HCT116 (cell line): ENCODE measurements at regions not wholly inside any gene's neighbourhood (a gene's known extent, or its start where the extent isn't known, plus 50 kb on each side); places are given as distances from the start of the nearest gene placed in this dataset.

Source experiments
- ATAC-seq: fragments of 200-7000 bp; cut with Tn5 transposase; 2 replicates; pipeline ENCODE4 v1.9.1; 2020; ENCODE audit warnings: mild to moderate bottlenecking, moderate library complexity
- BruUV-seq: library from RNA; stranded (reverse); fragments of 400-500 nt; replicated peaks from 2 replicates; lab custom pipeline; 2021; lab: Mats Ljungman, UMichigan
- CTCF ChIA-PET: fragments of 300-600 bp; sonication (Branson Sonifier 250); formaldehyde crosslinking; loops from one replicate; lab custom pipeline; 2021; ENCODE audit warnings: antibody characterized with exemption; lab: Charles Lee
- POLR2A ChIA-PET: fragments of 300-600, 350-600 bp; sonication (Branson Sonifier 250); formaldehyde crosslinking; loops from one replicate; lab custom pipeline; 2021; ENCODE audit warnings: antibody characterized with exemption; lab: Charles Lee
- RAD21 ChIA-PET, 2 experiments: fragments of 300-600 bp; sonication (Branson Sonifier 250); formaldehyde crosslinking; loops; one replicate each; lab custom pipeline; 2023; ENCODE audit warnings: low total read pairs in 2 of 2; ENCODE audit not compliant: uncharacterized antibody in 2 of 2, unreplicated experiment in 2 of 2, low non-redundant PET in 1 of 2; lab: Charles Lee
- DNase-seq: peaks from one replicate; pipeline ENCODE4 v3.0.0-alpha.2; 2010; ENCODE audit warnings: low read depth, low spot score
- H2AFZ ChIP-seq: fragments of 200-600 bp; shearing (Covaris generic), sonication (generic); 2 replicates; pipeline ENCODE4 v1.6.1; 2017; ENCODE audit warnings: low read depth, mixed run types, mixed read lengths, antibody characterized with exemption, low read length; ENCODE audit not compliant: poor library complexity, severe bottlenecking
- H3K27ac ChIP-seq: 2 replicates; pipeline ENCODE4 v1.5.1; 2012; ENCODE audit warnings: low read depth, low read length
- H3K27me3 ChIP-seq: fragments of 200-600 bp; sonication (generic); 2 replicates; pipeline ENCODE4 v1.6.1; 2016; ENCODE audit warnings: mixed run types, low read length, mixed read lengths; ENCODE audit not compliant: insufficient read depth
- H3K36me3 ChIP-seq, 2 experiments: fragments of 200-500 bp in 1 of 2; fragments of 200-600 bp in 1 of 2; sonication (Bioruptor generic) in 1 of 2; sonication (generic) in 1 of 2; 2 replicates each; pipeline versions ENCODE4 v1.5.1 to v1.6.1; 2014 to 2016; ENCODE audit warnings: low read length in 2 of 2, inconsistent platforms in 1 of 2, mixed read lengths in 1 of 2, mixed run types in 1 of 2; ENCODE audit not compliant: insufficient read depth in 2 of 2, control insufficient read depth in 1 of 2
- H3K4me1 ChIP-seq, 2 experiments: fragments of 200-600 bp in 1 of 2; sonication (generic) in 1 of 2; 2 replicates each; pipeline versions ENCODE4 v1.5.1 to v1.6.1; 2012 to 2017; ENCODE audit warnings: low read length in 2 of 2, inconsistent platforms in 1 of 2, mild to moderate bottlenecking in 1 of 2, mixed read lengths in 1 of 2, mixed run types in 1 of 2, moderate library complexity in 1 of 2; ENCODE audit not compliant: insufficient read depth in 2 of 2, control insufficient read depth in 1 of 2
- H3K4me2 ChIP-seq: fragments of 200-600 bp; sonication (generic); 2 replicates; pipeline ENCODE4 v1.6.1; 2017; ENCODE audit warnings: mixed run types, low read length, mixed read lengths
- H3K4me3 ChIP-seq, 2 experiments: fragments of 200-600 bp in 1 of 2; sonication (generic) in 1 of 2; replicated peaks in 1 of 2; 2 replicates each; pipeline ENCODE4 v1.5.1; 2011 to 2016; ENCODE audit warnings: low read length in 2 of 2, control low read depth in 1 of 2, low read depth in 1 of 2, mild to moderate bottlenecking in 1 of 2, mixed read lengths in 1 of 2, mixed run types in 1 of 2
- H3K79me2 ChIP-seq: fragments of 200-600 bp; sonication (generic); 2 replicates; pipeline ENCODE4 v1.6.1; 2017; ENCODE audit warnings: mild to moderate bottlenecking, mixed run types, low read length, moderate library complexity, mixed read lengths; ENCODE audit not compliant: insufficient read depth
- H3K9ac ChIP-seq: fragments of 200-600 bp; sonication (generic); 2 replicates; pipeline ENCODE4 v1.6.1; 2016; ENCODE audit warnings: low read length, mixed read lengths
- H3K9me2 ChIP-seq: fragments of 200-600 bp; sonication (generic), shearing (Covaris generic); 2 replicates; pipeline ENCODE4 v1.6.1; 2017; ENCODE audit warnings: mixed run types, mild to moderate bottlenecking, moderate library complexity; ENCODE audit not compliant: insufficient read depth
- H3K9me3 ChIP-seq, 2 experiments: fragments of 200-500 bp in 1 of 2; fragments of 200-600 bp in 1 of 2; sonication (Bioruptor generic) in 1 of 2; sonication (generic) in 1 of 2; 2 replicates each; pipeline ENCODE4 v1.6.1; 2014 to 2017; ENCODE audit warnings: low read length in 2 of 2, mixed read lengths in 2 of 2, inconsistent platforms in 1 of 2, low read depth in 1 of 2, mild to moderate bottlenecking in 1 of 2, mixed run types in 1 of 2, moderate library complexity in 1 of 2; ENCODE audit not compliant: control insufficient read depth in 1 of 2, insufficient read depth in 1 of 2
- H4K20me1 ChIP-seq: fragments of 200-600 bp; sonication (generic), shearing (Covaris generic); 2 replicates; pipeline ENCODE4 v1.6.1; 2017; ENCODE audit warnings: mixed run types, mild to moderate bottlenecking, moderate library complexity; ENCODE audit not compliant: insufficient read depth
- ATF3 ChIP-seq: IDR thresholded peaks from 2 replicates; pipeline ENCODE4 v1.6.1; 2012
- ELF1 ChIP-seq: IDR thresholded peaks from 2 replicates; pipeline ENCODE4 v1.6.1; 2012; ENCODE audit warnings: low read depth, borderline replicate concordance
- EZH2 ChIP-seq: fragments of 200-600 bp; sonication (generic); IDR thresholded peaks from 2 replicates; pipeline ENCODE4 v1.6.1; 2017; ENCODE audit warnings: antibody characterized with exemption, mixed run types
- EZH2phosphoT487 ChIP-seq: fragments of 200-600 bp; IDR thresholded peaks from 2 replicates; pipeline ENCODE4 v1.6.1; 2018; ENCODE audit warnings: antibody characterized with exemption, borderline replicate concordance
- FOSL1 ChIP-seq: IDR thresholded peaks from 2 replicates; pipeline ENCODE4 v1.6.1; 2012; ENCODE audit warnings: low read depth
- MAX ChIP-seq: IDR thresholded peaks from 2 replicates; pipeline ENCODE4 v1.6.1; 2012
- SIN3A ChIP-seq: IDR thresholded peaks from 2 replicates; pipeline ENCODE4 v1.6.1; 2012; ENCODE audit warnings: low read depth
- SP1 ChIP-seq: IDR thresholded peaks from 2 replicates; pipeline ENCODE4 v1.6.1; 2012; ENCODE audit warnings: low read depth
- TCF7L2 ChIP-seq: IDR thresholded peaks from 2 replicates; pipeline ENCODE4 v1.7.0; 2011; ENCODE audit warnings: borderline replicate concordance, inconsistent platforms; ENCODE audit not compliant: insufficient read depth, insufficient read length; ENCODE audit errors: extremely low read depth
- ZFX ChIP-seq: fragments of 450-650 bp; IDR thresholded peaks from 2 replicates; pipeline ENCODE4 v1.6.1; 2017
- intact Hi-C: fragments of 100-400 bp; cut with micrococcal nuclease; formaldehyde crosslinking; loops from 2 replicates; pipeline ENCODE4 v1.10.0; 2022

GRCh38 chr18:42533616-42534015 lies 578.6 kb downstream of the PIK3C3 start (continued):
- TF ChIP-seq EZH2phosphoT487 (no peak), EZH2 (no peak)

GRCh38 chr18:42534313-42534712 lies 579.3 kb downstream of the PIK3C3 start:
- TF ChIP-seq ATF3 (no peak), ELF1 (no peak)
- Histone ChIP-seq H2AFZ (no peak overlapping the region), H3K4me1 (no peaks in the 10 kb centered on the region), H3K4me2 (no peak overlapping the region), H3K27me3 (no peaks in the 10 kb centered on the region), H4K20me1 (no peaks in the 10 kb centered on the region), H3K36me3 (no peaks in the 10 kb centered on the region), H3K4me3 (no peak overlapping the region), H3K27ac (no peak overlapping the region), H3K9me3 (peaks cover 14 to 23% of the 10 kb centered on the region in 2 experiments; a peak in 2 of 4 replicates), H3K79me2 (no peaks in the 10 kb centered on the region), H3K9me2 (no peaks in the 10 kb centered on the region), H3K9ac (no peak overlapping the region)
- ChIA-PET RAD21 (no interaction called here), CTCF (no interaction called here), POLR2A (no interaction called here)
- no peak for ATAC-seq
- DNase-seq, result no peak
- intact Hi-C loops, result no loop called here
- no TSS peak for BruUV-seq

- Histone ChIP-seq H3K36me3 (no peaks in the 10 kb centered on the region), H4K20me1 (no peaks in the 10 kb centered on the region), H3K27ac (no peak overlapping the region), H3K79me2 (no peaks in the 10 kb centered on the region), H3K4me1 (no peaks in the 10 kb centered on the region), H2AFZ (no peak overlapping the region), H3K4me2 (no peak overlapping the region), H3K27me3 (no peaks in the 10 kb centered on the region), H3K4me3 (no peak overlapping the region), H3K9me2 (no peaks in the 10 kb centered on the region), H3K9ac (no peak overlapping the region), H3K9me3 (peaks cover 8 to 13% of the 10 kb centered on the region in 2 experiments; a peak in 2 of 4 replicates)
- no peak for ATAC-seq
- RAD21 ChIA-PET, result no interaction called here
- intact Hi-C loops, result no loop called here
- POLR2A ChIA-PET, result no interaction called here
- TF ChIP-seq ATF3, result no peak
- no peak for TF ChIP-seq FOSL1
- no peak for TF ChIP-seq SIN3A
- TF ChIP-seq SP1, result no peak
- TF ChIP-seq ZFX, result no peak
- TF ChIP-seq TCF7L2, result no peak
- no peak for TF ChIP-seq MAX
- no peak for DNase-seq
- CTCF ChIA-PET, result no interaction called here
- no TSS peak for BruUV-seq
These were observed 579.0 kb downstream of the RIT2 start for GRCh38 chr18:42536442-42536841.
